GM23338 (cell line): ENCODE measurements at regions not wholly inside any gene's neighbourhood (a gene's known extent, or its start where the extent isn't known, plus 50 kb on each side); places are given as distances from the start of the nearest gene placed in this dataset.

ENCODE experiments used
- ATAC-seq: fragments of 200-7000 bp; cut with Tn5 transposase; 3 replicates; pipeline ENCODE4 v1.9.1; 2020
- DNase-seq: peaks from one replicate; pipeline ENCODE4 v3.0.0-alpha.2; 2015; ENCODE audit warnings: low spot score
- H2AFZ ChIP-seq: fragments of 200-600 bp; sonication (generic); 2 replicates; pipeline ENCODE4 v1.8.0; 2016; ENCODE audit warnings: antibody characterized with exemption, mild to moderate bottlenecking, moderate library complexity
- H3F3A ChIP-seq: fragments of 200-600 bp; sonication (generic); replicated peaks from 2 replicates; pipeline ENCODE4 v1.8.0; 2017; ENCODE audit warnings: antibody characterized with exemption, mixed run types, low read depth
- H3K27ac ChIP-seq: fragments of 200-600 bp; sonication (generic); 2 replicates; pipeline ENCODE4 v1.6.1; 2016; ENCODE audit warnings: low read depth
- H3K27me3 ChIP-seq: fragments of 200-600 bp; sonication (generic); 2 replicates; pipeline ENCODE4 v1.8.0; 2016; ENCODE audit warnings: mild to moderate bottlenecking, mixed run types, moderate library complexity; ENCODE audit not compliant: insufficient read depth
- H3K36me3 ChIP-seq: fragments of 200-600 bp; sonication (generic); 2 replicates; pipeline ENCODE4 v1.8.0; 2016; ENCODE audit warnings: mild to moderate bottlenecking; ENCODE audit not compliant: insufficient read depth
- H3K4me1 ChIP-seq: fragments of 200-600 bp; sonication (generic); 2 replicates; pipeline ENCODE4 v1.8.0; 2016; ENCODE audit warnings: mild to moderate bottlenecking, moderate library complexity; ENCODE audit not compliant: insufficient read depth
- H3K4me2 ChIP-seq: fragments of 200-600 bp; sonication (generic); 2 replicates; pipeline ENCODE4 v1.7.1; 2017; ENCODE audit warnings: mixed run types
- H3K4me3 ChIP-seq: fragments of 200-600 bp; sonication (generic); 2 replicates; pipeline ENCODE4 v1.6.1; 2016; ENCODE audit warnings: mixed run types
- H3K79me2 ChIP-seq: fragments of 200-600 bp; sonication (generic); replicated peaks from 2 replicates; pipeline ENCODE4 v1.8.0; 2017; ENCODE audit warnings: mild to moderate bottlenecking; ENCODE audit not compliant: insufficient read depth
- H3K9me2 ChIP-seq: fragments of 200-600 bp; sonication (generic); 2 replicates; pipeline ENCODE4 v1.8.0; 2017; ENCODE audit not compliant: insufficient read depth
- H4K20me1 ChIP-seq: fragments of 200-600 bp; sonication (generic); replicated peaks from 2 replicates; pipeline ENCODE4 v1.8.0; 2017; ENCODE audit warnings: mild to moderate bottlenecking; ENCODE audit not compliant: insufficient read depth
- H3K27ac Mint-ChIP-seq: 2 replicates; pipeline ENCODE4 v1.8.0; 2020; ENCODE audit warnings: inconsistent platforms, mild to moderate bottlenecking, moderate library complexity, mixed read lengths
- H3K27me3 Mint-ChIP-seq: 3 replicates; pipeline ENCODE4 v1.8.0; 2022; ENCODE audit warnings: low read depth, mild to moderate bottlenecking, moderate library complexity, mixed read lengths, inconsistent platforms; ENCODE audit not compliant: insufficient read depth, poor library complexity
- H3K36me3 Mint-ChIP-seq: 3 replicates; pipeline ENCODE4 v1.8.0; 2021; ENCODE audit warnings: low read depth, mild to moderate bottlenecking, inconsistent platforms, moderate library complexity, mixed read lengths
- H3K4me1 Mint-ChIP-seq: 3 replicates; pipeline ENCODE4 v1.8.0; 2020; ENCODE audit warnings: mild to moderate bottlenecking, inconsistent platforms, mixed read lengths
- H3K4me3 Mint-ChIP-seq: 3 replicates; pipeline ENCODE4 v1.8.0; 2021; ENCODE audit warnings: moderate library complexity, mild to moderate bottlenecking, inconsistent platforms, mixed read lengths
- H3K9me3 Mint-ChIP-seq: 3 replicates; pipeline ENCODE4 v1.8.0; 2020; ENCODE audit warnings: moderate library complexity, mild to moderate bottlenecking, inconsistent platforms, mixed read lengths
- CREB1 ChIP-seq: fragments of 250-450 bp; sonication (Bioruptor Pico); IDR thresholded peaks from 2 replicates; pipeline ENCODE4 v1.5.0; 2020; ENCODE audit warnings: low read depth, mild to moderate bottlenecking, moderate library complexity
- CTCF ChIP-seq, 2 experiments: fragments of 200-600 bp in 1 of 2; sonication (generic) in 1 of 2; conservative IDR thresholded peaks; 2 replicates each; pipeline versions ENCODE4 v1.5.1 to v1.6.1; 2016 to 2017; ENCODE audit warnings: antibody characterized with exemption in 2 of 2, low read depth in 2 of 2, mild to moderate bottlenecking in 2 of 2, moderate library complexity in 1 of 2
- EZH2 ChIP-seq: fragments of 200-600 bp; sonication (generic); IDR thresholded peaks from one replicate; pipeline ENCODE4 v1.8.0; 2017; ENCODE audit warnings: antibody characterized with exemption, mild to moderate bottlenecking, low read depth; ENCODE audit not compliant: unreplicated experiment
- EZH2phosphoT487 ChIP-seq: fragments of 200-600 bp; sonication (generic); IDR thresholded peaks from one replicate; pipeline ENCODE4 v1.8.1; 2018; ENCODE audit warnings: antibody characterized with exemption; ENCODE audit not compliant: unreplicated experiment
- JUNB ChIP-seq: IDR thresholded peaks from one replicate; pipeline ENCODE4 v1.6.1; 2016; ENCODE audit warnings: antibody characterized with exemption; ENCODE audit not compliant: unreplicated experiment
- NANOG ChIP-seq: IDR thresholded peaks from 2 replicates; pipeline ENCODE4 v1.6.1; 2016; ENCODE audit warnings: antibody characterized with exemption, borderline replicate concordance
- POLR2AphosphoS5 ChIP-seq: IDR thresholded peaks from 2 replicates; pipeline ENCODE4 v1.6.1; 2016; ENCODE audit warnings: antibody characterized with exemption, low read depth
- REST ChIP-seq: IDR thresholded peaks from one replicate; pipeline ENCODE4 v1.6.1; 2018; ENCODE audit warnings: antibody characterized with exemption; ENCODE audit not compliant: unreplicated experiment
- STAT1 ChIP-seq: IDR thresholded peaks from one replicate; pipeline ENCODE4 v1.6.1; 2016; ENCODE audit warnings: antibody characterized with exemption; ENCODE audit not compliant: unreplicated experiment
- ZNF114 ChIP-seq: fragments of 250-450 bp; sonication (Bioruptor Pico); IDR thresholded peaks from 2 replicates; pipeline ENCODE4 v1.5.0; 2020; ENCODE audit warnings: mild to moderate bottlenecking, moderate library complexity
- ZNF331 ChIP-seq: fragments of 250-450 bp; sonication (Bioruptor Pico); IDR thresholded peaks from 2 replicates; pipeline ENCODE4 v1.5.0; 2020; ENCODE audit warnings: low read depth, mild to moderate bottlenecking, moderate library complexity

- no peaks in the 10 kb centered on the region for H4K20me1 ChIP-seq
- Mint-ChIP-seq H3K27me3 (peaks cover 4% of the 10 kb centered on the region), H3K27ac (no peak overlapping the region; the same call in 1 of the 2 replicates), H3K36me3 (no peaks in the 10 kb centered on the region), H3K9me3 (peaks cover 3% of the 10 kb centered on the region; the same call in 1 of the 3 replicates), H3K4me3 (no peak overlapping the region), H3K4me1 (no peaks in the 10 kb centered on the region; the same call in 2 of the 3 replicates)
- H3F3A ChIP-seq, result no peaks in the 10 kb centered on the region
- H3K36me3 ChIP-seq, result peaks cover 3% of the 10 kb centered on the region; the same call in 1 of the 2 replicates
- no peaks in the 10 kb centered on the region for H3K4me1 ChIP-seq
- no peak overlapping the region for H3K4me3 ChIP-seq
- no peak overlapping the region for H3K4me2 ChIP-seq
- TF ChIP-seq CREB1 (CRISPR knock-in tag) (no peak), POLR2AphosphoS5 (no peak), EZH2 (no peak), ZNF331 (CRISPR knock-in tag) (no peak)
- H3K9me2 ChIP-seq, result no peaks in the 10 kb centered on the region
- no peak overlapping the region for H3K27ac ChIP-seq
- H2AFZ ChIP-seq, result no peak overlapping the region
- H3K79me2 ChIP-seq, result no peaks in the 10 kb centered on the region
- no peak for ATAC-seq
- H3K27me3 ChIP-seq, result no peaks in the 10 kb centered on the region
- DNase-seq, result no peak
Measured at GRCh38 chr1:106817575-106817974, 238.9 kb upstream of the PRMT6 start.

DNA sequence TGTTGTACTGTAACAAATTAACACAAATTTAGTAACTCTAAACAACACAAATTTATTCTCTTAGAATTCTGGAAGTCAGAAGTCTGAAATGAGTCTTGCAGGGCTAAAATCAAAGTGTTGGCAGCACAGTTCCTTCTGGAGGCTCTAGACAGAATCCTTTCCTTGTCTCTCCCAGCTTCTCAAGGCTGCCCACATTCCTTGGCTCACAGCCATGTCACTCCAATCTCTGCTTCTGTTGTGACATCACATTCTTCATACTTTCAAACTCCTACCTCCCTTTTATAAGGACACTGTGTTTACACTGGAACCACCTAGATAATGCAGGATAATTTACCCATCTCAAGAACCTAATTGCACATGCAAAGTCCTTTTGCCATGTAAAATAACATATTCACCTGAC, 225.0 kb upstream of the PRMT6 start:
- H3K9me2 ChIP-seq, result no peaks in the 10 kb centered on the region
- H3K36me3 ChIP-seq, result no peaks in the 10 kb centered on the region
- ATAC-seq, result no peak
- H3F3A ChIP-seq, result no peaks in the 10 kb centered on the region
- TF ChIP-seq ZNF331 (CRISPR knock-in tag) (no peak), CTCF (conservative IDR thresholded peaks at IDR 0.05; ENCODE audit: low read depth in 2 of 2) (no peak), EZH2phosphoT487 (no peak), ZNF114 (CRISPR knock-in tag) (no peak), POLR2AphosphoS5 (no peak), JUNB (no peak), STAT1 (no peak)
- H3K27ac ChIP-seq, result no peak overlapping the region
- Mint-ChIP-seq H3K4me1 (no peaks in the 10 kb centered on the region), H3K27me3 (no peaks in the 10 kb centered on the region), H3K4me3 (no peak overlapping the region), H3K9me3 (peaks cover 3% of the 10 kb centered on the region; the same call in 1 of the 3 replicates), H3K36me3 (no peaks in the 10 kb centered on the region; the same call in 2 of the 3 replicates), H3K27ac (no peak overlapping the region)
- no peaks in the 10 kb centered on the region for H3K4me1 ChIP-seq
- no peaks in the 10 kb centered on the region for H3K79me2 ChIP-seq
- no peaks in the 10 kb centered on the region for H4K20me1 ChIP-seq
- no peak for DNase-seq
- no peak overlapping the region for H3K4me3 ChIP-seq
- no peak overlapping the region for H3K4me2 ChIP-seq
- H2AFZ ChIP-seq, result no peak overlapping the region
- no peaks in the 10 kb centered on the region for H3K27me3 ChIP-seq

DNA sequence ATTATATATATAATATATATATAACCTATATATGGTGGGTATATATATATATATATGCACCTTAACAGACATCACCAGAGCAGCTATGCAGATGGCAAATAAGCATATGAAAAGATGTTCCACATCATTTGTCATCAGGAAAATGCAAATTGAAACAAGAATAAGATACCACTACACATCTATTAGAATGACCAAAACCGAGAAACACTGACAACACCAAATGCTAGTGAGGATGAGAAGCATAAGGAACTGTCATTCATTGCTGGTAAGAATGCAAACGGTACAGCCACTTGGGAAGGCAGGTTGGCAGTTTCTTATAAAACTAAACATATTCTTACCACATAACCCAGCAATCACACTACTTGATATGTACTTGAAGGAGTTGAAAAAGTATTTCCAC, 219.8 kb upstream of the PRMT6 start:
- H3K36me3 Mint-ChIP-seq, result no peaks in the 10 kb centered on the region
- no peak for ATAC-seq
- H3K79me2 ChIP-seq, result no peaks in the 10 kb centered on the region
- H3K4me3 ChIP-seq, result no peak overlapping the region
- no peaks in the 10 kb centered on the region for H3K9me3 Mint-ChIP-seq
- H3K27ac Mint-ChIP-seq, result no peak overlapping the region
- no peaks in the 10 kb centered on the region for H3K36me3 ChIP-seq
- no peak overlapping the region for H2AFZ ChIP-seq
- H3F3A ChIP-seq, result no peaks in the 10 kb centered on the region
- H3K4me1 Mint-ChIP-seq, result no peaks in the 10 kb centered on the region; the same call in 2 of the 3 replicates
- no peaks in the 10 kb centered on the region for H3K9me2 ChIP-seq
- TF ChIP-seq POLR2AphosphoS5 (no peak), JUNB (no peak), STAT1 (no peak), NANOG (no peak), REST (no peak)
- no peaks in the 10 kb centered on the region for H3K4me1 ChIP-seq
- H4K20me1 ChIP-seq, result no peaks in the 10 kb centered on the region
- H3K27me3 Mint-ChIP-seq, result no peaks in the 10 kb centered on the region
- H3K27ac ChIP-seq, result no peak overlapping the region
- H3K27me3 ChIP-seq, result no peaks in the 10 kb centered on the region
- DNase-seq, result no peak
- no peak overlapping the region for H3K4me2 ChIP-seq
- H3K4me3 Mint-ChIP-seq, result no peak overlapping the region
